ENCODE measurements at regions not wholly inside any gene's neighbourhood (a gene's known extent, or its start where the extent isn't known, plus 50 kb on each side); places are given as distances from the start of the nearest gene placed in this dataset.
A peak's percentile ranks its signal among the peaks of the same experiment; 100 is the strongest.

GRCh38 chr9:12584656-12585522 lies 108.3 kb upstream of the TYRP1 start:
- no peak for DNase-seq

GRCh38 chr9:12595400-12595799 lies 97.8 kb upstream of the TYRP1 start:
- DNase-seq: no peak

GRCh38 chr9:12604164-12604821 lies 88.9 kb upstream of the TYRP1 start:
- no peak for DNase-seq

- no peak for DNase-seq
Observed at GRCh38 chr9:12612211-12612770, 80.9 kb upstream of the TYRP1 start.

GRCh38 chr9:12613071-12613470 lies 80.1 kb upstream of the TYRP1 start:
- no peak for DNase-seq

- DNase-seq: no peak
Observed at GRCh38 chr9:12614488-12614887, 78.7 kb upstream of the TYRP1 start.

- DNase-seq: no peak
Observed at GRCh38 chr9:12618956-12619355, 74.2 kb upstream of the TYRP1 start.

- no peak for DNase-seq
Observed at GRCh38 chr9:12625844-12626243, 67.3 kb upstream of the TYRP1 start.

GRCh38 chr9:12627096-12627495 lies 66.1 kb upstream of the TYRP1 start:
- no peak for DNase-seq

- no peak for DNase-seq
Observed at GRCh38 chr9:12628546-12628945, 64.6 kb upstream of the TYRP1 start.

GRCh38 chr9:12629067-12629466 lies 64.1 kb upstream of the TYRP1 start:
- DNase-seq: no peak

- no peak for DNase-seq
Observed at GRCh38 chr9:12631866-12632265, 61.3 kb upstream of the TYRP1 start.

- no peak for DNase-seq
Observed at GRCh38 chr9:12633016-12633765, 60.0 kb upstream of the TYRP1 start.

- DNase-seq: peak; percentile 88
Observed at GRCh38 chr9:12640016-12640587, 53.1 kb upstream of the TYRP1 start.

GRCh38 chr9:12640866-12641636 lies 52.1 kb upstream of the TYRP1 start:
- peak; percentile 84 for DNase-seq

Data from eye (tissue), 1 donor.